HG03175 (cell line): ENCODE measurements at regions not wholly inside any gene's neighbourhood (a gene's known extent, or its start where the extent isn't known, plus 50 kb on each side); places are given as distances from the start of the nearest gene placed in this dataset.
"Not testable (repeated sequence)": the region's sequence is repeated elsewhere in the genome, so short reads cannot be mapped to it uniquely, and the experiment has no call there.

Experiments used
- ATAC-seq: cut with Tn5 transposase; IDR thresholded peaks from one replicate; pipeline ENCODE4 v1.9.1; 2021; ENCODE audit warnings: mild to moderate bottlenecking, moderate library complexity; ENCODE audit not compliant: unreplicated experiment

DNA sequence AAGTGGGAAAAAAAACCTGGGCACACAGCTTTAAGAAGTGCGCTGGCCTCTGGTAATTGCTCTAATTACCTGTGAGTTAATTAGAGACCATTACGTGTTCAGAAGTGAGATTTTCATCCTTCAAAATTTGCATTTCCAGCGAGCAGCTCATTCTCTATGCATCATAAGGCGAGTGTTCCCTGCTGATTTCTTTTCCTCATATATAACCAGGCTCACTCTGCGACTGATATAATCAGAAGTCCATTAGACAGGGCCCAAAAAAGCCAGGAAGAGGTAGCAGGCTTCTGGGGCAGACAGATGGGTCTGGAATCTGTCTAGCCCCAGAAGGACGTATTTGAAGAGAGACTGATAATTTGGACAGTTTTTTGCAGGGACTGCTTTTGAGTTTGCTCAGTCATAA, 158.7 kb downstream of the MTHFS start:
- no peak for ATAC-seq

DNA sequence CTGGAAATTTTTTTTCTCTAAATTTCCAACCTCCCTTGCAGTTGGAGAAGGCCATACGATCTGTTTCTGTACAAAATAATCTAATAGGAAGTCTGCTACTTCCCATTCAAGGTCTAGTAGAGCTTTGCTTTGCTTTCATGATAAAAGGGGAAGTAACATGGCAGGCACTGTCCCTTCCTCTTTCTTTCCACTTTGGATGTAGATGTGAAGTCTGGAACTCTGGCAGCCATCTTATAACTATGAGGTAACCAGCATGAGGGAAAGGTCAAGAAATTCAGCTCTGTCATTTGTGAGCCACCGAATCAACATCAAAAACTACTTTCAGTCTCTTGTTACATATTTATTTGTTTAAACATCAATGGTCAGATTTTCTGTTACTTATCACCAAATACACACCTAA, 156.3 kb downstream of the MTHFS start:
- no peak for ATAC-seq

DNA sequence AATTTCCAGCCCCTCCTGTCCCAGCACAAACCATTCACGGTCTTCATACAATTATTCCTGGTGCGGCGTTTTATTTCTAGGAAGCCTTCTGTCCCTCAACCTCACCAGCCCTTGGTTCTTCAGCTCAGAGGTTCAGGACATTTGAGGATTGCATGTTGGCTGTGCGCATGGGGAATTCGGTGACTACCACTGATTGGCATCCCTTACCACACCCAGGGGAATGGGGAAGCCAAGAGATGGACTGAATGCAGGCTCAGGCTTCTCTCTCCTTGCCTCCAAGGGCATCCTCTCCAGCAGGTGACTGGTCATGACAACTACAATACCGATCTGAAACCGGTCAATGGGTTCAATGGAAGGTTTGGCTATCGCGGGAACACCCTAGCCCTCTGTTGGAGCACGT, 153.8 kb downstream of the MTHFS start:
- ATAC-seq, result no peak

DNA sequence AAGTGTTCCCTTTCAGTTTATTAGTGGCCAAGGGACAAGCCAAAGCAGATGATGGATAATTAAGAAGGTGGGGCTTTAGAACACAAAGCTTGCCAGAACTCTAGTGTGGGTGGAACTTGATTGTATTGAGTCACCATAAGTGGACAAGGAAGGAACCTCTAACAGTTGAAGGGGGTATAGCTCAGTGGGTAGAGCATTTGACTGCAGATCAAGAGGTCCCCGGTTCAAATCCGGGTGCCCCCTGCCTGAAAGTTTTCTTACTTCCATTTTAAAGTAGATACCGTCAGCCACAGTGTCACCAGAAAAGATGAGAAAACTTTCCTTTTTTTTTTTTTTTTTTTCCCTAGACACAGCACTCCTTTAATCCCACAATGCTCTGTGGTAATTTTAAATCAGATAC, 152.3 kb downstream of the MTHFS start:
- not testable (repeated sequence) for ATAC-seq

DNA sequence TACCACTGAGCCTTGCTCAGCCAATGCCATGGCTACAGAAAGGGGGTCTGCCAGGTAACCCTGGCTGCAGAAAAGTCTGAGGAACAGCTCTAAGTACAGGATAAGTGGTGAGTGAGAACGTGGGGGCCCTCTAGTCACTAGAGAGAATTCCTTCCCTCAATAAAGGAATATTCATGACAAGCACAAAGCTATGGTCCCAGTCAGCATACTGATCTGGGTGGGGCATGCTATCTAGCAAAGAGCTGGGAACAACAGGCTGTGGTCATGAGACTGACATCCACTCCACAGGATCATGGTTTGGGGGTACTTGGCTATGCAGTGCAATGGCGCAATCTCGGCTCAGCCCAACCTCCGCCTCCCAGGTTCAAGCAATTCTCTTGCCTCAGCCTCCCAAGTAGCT, 140.4 kb downstream of the MTHFS start:
- no peak for ATAC-seq

DNA sequence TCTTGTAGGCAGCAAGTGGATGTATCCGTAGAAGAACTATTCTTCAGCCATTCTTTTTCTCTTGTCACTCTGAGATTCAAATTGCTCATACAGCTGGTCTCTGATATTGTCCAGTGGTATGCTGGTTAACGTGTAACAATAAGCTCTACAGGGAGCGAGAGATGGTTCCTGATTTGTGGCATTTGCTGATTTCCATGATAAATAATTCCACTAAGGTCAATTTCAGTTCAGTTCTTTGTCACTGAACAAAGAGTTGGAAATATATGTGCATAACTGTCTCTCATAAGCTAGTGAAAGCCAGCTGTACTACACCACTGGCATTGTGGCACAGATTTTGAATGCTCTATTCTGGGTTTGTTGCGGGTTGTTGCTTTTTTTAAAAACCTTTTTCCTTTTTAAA, 131.7 kb downstream of the MTHFS start:
- ATAC-seq, result no peak

DNA sequence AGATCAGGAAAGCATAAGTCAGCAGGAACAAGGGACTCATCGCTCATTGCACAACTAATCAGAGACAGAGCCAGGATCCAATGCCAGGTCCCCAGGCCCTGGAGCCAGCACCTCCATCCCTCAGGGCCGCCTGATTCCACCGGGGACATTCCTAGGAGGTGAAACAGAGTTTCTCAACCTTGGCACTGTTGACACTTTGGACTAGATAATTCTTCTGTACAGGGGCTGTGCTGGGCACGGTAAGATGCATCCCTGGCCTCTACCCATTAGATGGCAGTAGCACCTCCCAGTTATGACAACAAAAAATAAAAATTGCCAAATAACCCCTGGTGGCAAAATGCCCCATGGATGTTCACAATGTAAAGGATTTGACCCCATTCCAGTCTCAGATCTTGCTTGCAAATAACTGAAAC, 127.7 kb downstream of the MTHFS start:
- no peak for ATAC-seq

DNA sequence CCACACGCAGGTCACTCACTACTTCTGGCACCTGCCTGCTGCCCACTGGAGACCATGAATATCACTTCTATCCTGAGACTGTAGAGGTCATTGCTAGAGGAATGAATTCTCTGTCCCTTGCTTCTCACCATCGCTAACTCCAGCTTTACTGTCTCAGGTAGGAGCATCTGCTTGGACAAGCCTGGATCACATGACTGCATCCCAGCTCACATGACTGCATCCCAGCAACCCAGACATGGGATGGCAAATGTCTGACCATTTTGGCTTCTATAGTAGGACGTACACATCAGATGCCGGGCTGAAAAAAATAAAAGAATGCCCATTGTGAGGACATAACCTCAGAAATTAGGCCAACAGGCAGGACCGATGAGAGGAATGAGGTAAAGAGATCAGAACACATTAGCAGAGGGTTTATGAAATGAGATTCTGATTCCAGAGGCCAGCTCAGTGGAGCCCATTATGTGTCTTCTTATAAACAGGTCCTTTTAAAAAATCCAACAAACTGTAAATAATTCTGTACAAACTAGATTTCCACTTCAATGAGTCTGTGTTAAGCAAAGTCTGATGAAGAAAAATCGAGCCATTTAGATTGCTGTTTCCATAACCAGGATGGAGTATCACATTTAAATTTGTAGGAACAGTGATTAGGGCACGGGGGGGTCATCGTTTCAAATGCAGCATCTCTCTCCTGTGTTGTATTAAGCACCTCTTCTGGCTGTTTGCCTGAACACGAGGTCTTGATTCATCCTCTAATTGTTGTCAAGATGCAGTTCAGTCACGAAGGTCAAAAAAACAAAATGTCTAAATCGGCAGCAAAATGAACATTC, 126.7 kb downstream of the MTHFS start:
- ATAC-seq, result no peak

DNA sequence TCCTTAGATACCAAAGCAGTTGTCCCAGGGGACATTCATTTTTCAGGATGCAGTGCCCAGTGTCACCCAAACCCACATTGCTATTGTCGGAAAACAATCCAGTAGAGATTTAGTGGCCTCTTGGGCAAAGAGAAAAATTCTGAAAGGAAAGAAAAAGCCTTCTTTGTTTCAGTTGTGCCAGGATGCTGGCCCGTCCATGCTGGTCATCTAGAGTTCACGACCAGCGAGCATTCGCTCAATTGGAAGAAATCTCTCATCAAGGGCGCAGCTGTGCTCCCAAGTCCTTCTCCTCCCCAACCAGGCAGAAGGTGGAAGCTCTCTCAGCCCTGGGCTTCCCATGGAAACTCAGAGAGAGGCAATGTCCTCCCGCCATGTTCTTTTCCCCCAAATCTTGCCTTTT, 123.7 kb downstream of the MTHFS start:
- ATAC-seq, result no peak

DNA sequence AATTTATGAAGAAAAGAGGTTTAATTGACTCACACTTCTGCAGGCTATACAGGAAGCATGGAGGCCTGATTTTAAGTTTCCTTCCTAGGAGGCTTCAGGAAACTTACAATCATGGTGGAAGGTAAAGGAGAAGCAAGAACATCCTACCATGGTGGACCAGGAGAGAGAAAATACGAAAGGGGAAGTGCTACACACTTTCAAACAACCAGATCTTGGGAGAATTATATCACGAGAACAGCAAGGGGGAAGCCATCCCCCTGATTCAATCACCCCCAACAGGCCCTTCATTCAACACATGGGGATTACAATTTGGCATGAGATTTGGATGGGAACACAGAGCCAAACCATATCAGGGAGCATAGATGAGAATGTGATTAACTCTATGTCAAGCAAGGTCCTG, 121.0 kb downstream of the MTHFS start:
- ATAC-seq, result no peak

DNA sequence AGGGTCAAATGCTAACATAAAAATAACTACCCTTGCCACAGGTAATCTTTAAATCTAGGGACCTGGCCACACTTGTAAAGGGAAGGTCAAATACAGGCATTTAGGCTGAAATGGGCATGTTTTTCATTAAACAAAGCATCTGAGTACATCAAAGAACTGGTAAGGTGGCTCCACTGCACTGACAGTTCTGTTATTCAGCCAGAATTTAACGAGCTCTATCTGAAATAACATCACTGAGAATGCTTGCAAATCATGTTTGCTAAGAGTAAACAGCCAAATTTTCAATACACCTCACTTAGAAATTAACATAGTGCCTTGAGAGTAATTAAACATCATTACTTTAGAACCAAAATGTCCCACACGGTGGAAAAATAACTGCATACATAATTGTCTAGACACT, 118.9 kb downstream of the MTHFS start:
- ATAC-seq, result no peak

DNA sequence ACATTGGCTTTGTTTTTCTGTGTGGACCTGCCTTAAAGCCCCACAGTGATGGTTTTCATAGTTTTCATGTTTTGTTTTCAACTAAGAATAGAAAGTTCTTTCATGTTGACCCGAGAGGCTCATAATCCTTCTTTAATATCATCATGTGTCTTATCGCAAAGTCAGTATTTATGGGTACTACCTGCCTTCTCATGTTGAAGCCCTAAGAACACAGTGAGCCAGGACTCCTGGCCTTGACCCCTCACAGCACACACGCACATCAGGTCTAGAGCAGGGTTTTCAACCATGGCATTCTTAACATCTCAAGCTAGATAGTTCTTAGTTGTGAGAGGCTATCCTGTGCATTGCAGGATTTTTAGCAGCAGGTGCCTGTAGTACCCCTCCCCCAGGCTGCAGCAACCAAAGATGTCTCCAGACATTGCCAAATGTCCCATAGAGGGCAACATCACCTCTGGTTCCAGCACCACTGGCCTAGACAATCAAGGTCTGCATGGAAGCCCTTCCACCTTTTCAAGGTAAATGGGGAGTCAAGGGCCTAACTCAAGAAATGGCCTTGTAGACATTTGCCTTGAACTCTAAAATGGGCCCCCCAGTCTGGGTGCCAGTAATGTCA, 118.3 kb downstream of the MTHFS start:
- ATAC-seq, result no peak

DNA sequence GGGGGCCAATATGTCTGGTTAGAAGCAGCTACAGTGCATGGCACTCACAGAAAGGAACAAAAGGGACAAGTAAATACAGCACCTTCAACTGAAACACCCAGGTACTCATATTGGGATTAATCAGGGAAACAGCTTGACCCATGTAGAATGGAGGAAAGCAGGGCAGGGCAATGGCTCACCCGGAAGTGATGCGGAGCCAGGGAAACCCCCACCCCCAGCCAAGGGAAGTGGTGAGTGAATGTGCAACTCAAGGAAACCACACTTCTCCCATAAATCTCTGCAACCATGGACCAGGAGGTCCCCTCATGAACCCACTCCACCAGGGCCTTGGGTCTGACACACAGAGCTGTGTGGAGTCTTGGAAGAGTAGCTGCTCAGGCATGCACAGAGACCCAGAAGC, 117.1 kb downstream of the MTHFS start:
- ATAC-seq, result no peak

DNA sequence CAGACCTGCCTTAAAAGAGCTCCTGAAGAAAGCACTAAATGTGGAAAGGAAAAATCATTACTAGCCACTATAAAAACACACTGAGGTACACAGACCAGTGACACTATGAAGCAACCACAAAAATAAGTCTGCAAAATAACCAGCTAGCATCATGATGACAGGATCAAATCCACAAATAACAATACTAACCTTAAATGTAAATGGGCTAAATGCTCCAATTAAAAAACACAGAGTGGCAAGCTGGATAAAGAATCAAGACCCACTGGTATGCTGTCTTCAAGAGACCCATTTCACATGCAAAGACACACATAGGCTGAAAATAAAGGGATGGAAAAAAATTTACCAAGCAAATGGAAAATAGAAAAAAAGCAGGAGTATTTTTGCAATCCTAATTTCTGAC, 114.5 kb downstream of the MTHFS start:
- not testable (repeated sequence) for ATAC-seq
